Smooth muscle cell (in vitro differentiated cells): ENCODE measurements at regions not wholly inside any gene's neighbourhood (a gene's known extent, or its start where the extent isn't known, plus 50 kb on each side); places are given as distances from the start of the nearest gene placed in this dataset.

Experiments
- DNase-seq: peaks from one replicate; lab custom pipeline; 2025; ENCODE audit not compliant: unreplicated experiment; lab: John Stamatoyannopoulos, UW
- H2AFZ ChIP-seq: fragments of 200-600 bp; sonication (generic); 2 replicates; pipeline ENCODE4 v1.6.0; 2016; ENCODE audit warnings: antibody characterized with exemption, low read depth, mild to moderate bottlenecking
- H3F3A ChIP-seq: fragments of 200-600 bp; sonication (generic); 2 replicates; pipeline ENCODE4 v1.6.0; 2017; ENCODE audit warnings: antibody characterized with exemption, low read depth
- H3K27ac ChIP-seq: fragments of 200-600 bp; sonication (generic); 2 replicates; pipeline ENCODE4 v1.5.1; 2016; ENCODE audit warnings: low read depth, mild to moderate bottlenecking
- H3K27me3 ChIP-seq: fragments of 200-600 bp; sonication (generic); 2 replicates; pipeline ENCODE4 v1.6.1; 2016; ENCODE audit warnings: low read depth, mild to moderate bottlenecking
- H3K36me3 ChIP-seq: fragments of 200-600 bp; sonication (generic); 2 replicates; pipeline ENCODE4 v1.5.1; 2016; ENCODE audit warnings: low read depth
- H3K4me1 ChIP-seq: fragments of 200-600 bp; sonication (generic); 2 replicates; pipeline ENCODE4 v1.5.1; 2016; ENCODE audit warnings: low read depth
- H3K4me2 ChIP-seq: fragments of 200-600 bp; sonication (generic); 2 replicates; pipeline ENCODE4 v1.6.0; 2016; ENCODE audit warnings: mild to moderate bottlenecking
- H3K4me3 ChIP-seq: fragments of 200-600 bp; sonication (generic); 2 replicates; pipeline ENCODE4 v1.5.1; 2016; ENCODE audit warnings: mild to moderate bottlenecking
- H3K79me2 ChIP-seq: fragments of 200-600 bp; sonication (generic); 2 replicates; pipeline ENCODE4 v1.6.0; 2016; ENCODE audit warnings: low read depth, mild to moderate bottlenecking
- H3K9ac ChIP-seq: fragments of 200-600 bp; sonication (generic); 2 replicates; pipeline ENCODE4 v1.6.0; 2016; ENCODE audit warnings: low read depth
- H3K9me3 ChIP-seq: fragments of 200-600 bp; sonication (generic); replicated peaks from 2 replicates; pipeline ENCODE4 v1.5.1; 2016; ENCODE audit warnings: low read depth
- H4K20me1 ChIP-seq: fragments of 200-600 bp; sonication (generic); 2 replicates; pipeline ENCODE4 v1.6.0; 2016; ENCODE audit warnings: low read depth
- CTCF ChIP-seq: fragments of 200-600 bp; sonication (generic); IDR thresholded peaks from 2 replicates; pipeline ENCODE4 v1.5.1; 2017; ENCODE audit warnings: borderline replicate concordance, mild to moderate bottlenecking, antibody characterized with exemption; ENCODE audit not compliant: insufficient read depth, poor library complexity, severe bottlenecking
- WGBS: methylation state at CpG from one replicate; pipeline ENCODE4 v1.1.7; 2016; ENCODE audit warnings: low lambda C conversion rate; 5-methylcytosine and 5-hydroxymethylcytosine counted together

DNA sequence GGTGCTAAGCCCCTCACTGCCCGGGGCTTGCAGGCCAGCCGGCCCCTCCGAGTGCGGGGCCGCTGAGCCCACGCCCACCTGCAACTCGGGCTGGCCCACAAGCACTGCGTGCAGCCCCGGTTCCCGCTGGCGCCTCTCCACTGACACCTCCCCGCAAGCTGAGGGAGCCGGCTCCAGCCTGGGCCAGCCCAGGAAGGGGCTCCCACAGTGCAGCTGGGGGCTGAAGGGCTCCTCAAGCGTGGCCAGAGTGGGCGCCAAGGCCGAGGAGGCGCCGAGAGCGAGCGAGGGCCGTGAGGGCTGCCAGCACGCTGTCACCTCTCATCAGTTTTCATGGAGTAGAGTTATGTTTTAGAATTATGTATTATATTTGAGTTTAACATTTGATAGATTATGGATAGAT, 176.5 kb upstream of the FAM78B start:
- H2AFZ ChIP-seq: no peak overlapping the region
- H3K27me3 ChIP-seq: no peaks in the 10 kb centered on the region
- no peaks in the 10 kb centered on the region for H3K9me3 ChIP-seq
- H3K36me3 ChIP-seq: no peaks in the 10 kb centered on the region
- H3K27ac ChIP-seq: no peak overlapping the region
- H3K9ac ChIP-seq: no peak overlapping the region
- H3F3A ChIP-seq: no peaks in the 10 kb centered on the region
- no peak overlapping the region for H3K4me2 ChIP-seq
- DNase-seq: no peak
- H3K4me3 ChIP-seq: no peak overlapping the region
- H3K4me1 ChIP-seq: no peaks in the 10 kb centered on the region
- 94% methylated on average over 22 of the region's 22 CpGs for WGBS
- H4K20me1 ChIP-seq: no peaks in the 10 kb centered on the region
- H3K79me2 ChIP-seq: no peaks in the 10 kb centered on the region
- TF ChIP-seq CTCF: no peak

- Histone ChIP-seq H3K27ac (no peak overlapping the region), H3K36me3 (no peaks in the 10 kb centered on the region), H3F3A (no peaks in the 10 kb centered on the region), H3K4me1 (no peaks in the 10 kb centered on the region), H3K9me3 (no peaks in the 10 kb centered on the region), H3K27me3 (no peaks in the 10 kb centered on the region), H3K79me2 (no peaks in the 10 kb centered on the region), H4K20me1 (no peaks in the 10 kb centered on the region), H3K4me3 (no peak overlapping the region), H3K9ac (no peak overlapping the region), H3K4me2 (no peak overlapping the region), H2AFZ (no peak overlapping the region)
- WGBS: 63% methylated on average over 5 of the region's 5 CpGs
- DNase-seq: no peak
- TF ChIP-seq CTCF: no peak
Observed at GRCh38 chr1:166350490-166350889, 183.7 kb upstream of the FAM78B start.

DNA sequence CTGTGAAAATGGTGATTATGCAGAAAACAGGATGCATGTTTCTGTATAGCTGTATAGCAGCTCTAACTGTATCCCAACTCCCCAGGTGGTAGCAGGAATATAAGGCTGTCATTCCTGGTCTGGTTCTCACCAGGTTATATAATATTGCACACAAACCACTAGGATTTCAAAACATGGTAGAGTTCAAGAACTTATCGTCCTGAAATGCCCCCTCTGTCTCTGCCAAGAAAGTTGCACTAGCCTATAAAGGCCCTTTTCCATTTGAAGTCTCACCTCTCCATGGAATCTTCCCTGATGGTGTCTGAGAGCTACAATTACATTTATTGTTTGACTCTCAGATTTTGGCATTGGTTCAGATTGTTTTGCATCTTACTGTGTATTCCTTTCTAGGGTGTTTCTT, 184.9 kb upstream of the FAM78B start:
- no peaks in the 10 kb centered on the region for H3F3A ChIP-seq
- no peaks in the 10 kb centered on the region for H3K27me3 ChIP-seq
- no peaks in the 10 kb centered on the region for H3K4me1 ChIP-seq
- no peaks in the 10 kb centered on the region for H3K36me3 ChIP-seq
- no peak overlapping the region for H2AFZ ChIP-seq
- no peaks in the 10 kb centered on the region for H3K9me3 ChIP-seq
- H3K79me2 ChIP-seq: no peaks in the 10 kb centered on the region
- no peak overlapping the region for H3K4me2 ChIP-seq
- no peaks in the 10 kb centered on the region for H4K20me1 ChIP-seq
- WGBS: 71% methylated on average over 1 of the region's 1 CpG
- TF ChIP-seq CTCF: no peak
- DNase-seq: no peak
- no peak overlapping the region for H3K4me3 ChIP-seq
- H3K9ac ChIP-seq: no peak overlapping the region
- H3K27ac ChIP-seq: no peak overlapping the region

- TF ChIP-seq CTCF: no peak
- Histone ChIP-seq H3K79me2 (no peaks in the 10 kb centered on the region), H3F3A (no peaks in the 10 kb centered on the region), H3K9ac (no peak overlapping the region), H2AFZ (no peak overlapping the region), H3K4me3 (no peak overlapping the region), H3K4me2 (no peak overlapping the region), H3K9me3 (no peaks in the 10 kb centered on the region), H4K20me1 (no peaks in the 10 kb centered on the region), H3K36me3 (no peaks in the 10 kb centered on the region), H3K4me1 (no peaks in the 10 kb centered on the region), H3K27ac (no peak overlapping the region), H3K27me3 (no peaks in the 10 kb centered on the region)
- no peak for DNase-seq
- WGBS: 96% methylated on average over 3 of the region's 3 CpGs
Observed at GRCh38 chr1:166353213-166353612, 186.4 kb upstream of the FAM78B start.
